HG03045 (cell line): ENCODE measurements at regions not wholly inside any gene's neighbourhood (a gene's known extent, or its start where the extent isn't known, plus 50 kb on each side); places are given as distances from the start of the nearest gene placed in this dataset.

Source experiments
- ATAC-seq: cut with Tn5 transposase; IDR thresholded peaks from one replicate; pipeline ENCODE4 v1.9.1; 2021; ENCODE audit warnings: mild to moderate bottlenecking, moderate library complexity; ENCODE audit not compliant: unreplicated experiment

GRCh38 chr16:14362774-14363371 lies 267.2 kb downstream of the PARN start:
- ATAC-seq = no peak

- ATAC-seq = no peak
Observed at GRCh38 chr16:14360326-14361037, 269.6 kb downstream of the PARN start.

GRCh38 chr16:14358697-14359305 lies 271.3 kb downstream of the PARN start:
- ATAC-seq = no peak

- ATAC-seq = no peak
Observed at GRCh38 chr16:14357328-14357727, 272.7 kb downstream of the PARN start.

DNA sequence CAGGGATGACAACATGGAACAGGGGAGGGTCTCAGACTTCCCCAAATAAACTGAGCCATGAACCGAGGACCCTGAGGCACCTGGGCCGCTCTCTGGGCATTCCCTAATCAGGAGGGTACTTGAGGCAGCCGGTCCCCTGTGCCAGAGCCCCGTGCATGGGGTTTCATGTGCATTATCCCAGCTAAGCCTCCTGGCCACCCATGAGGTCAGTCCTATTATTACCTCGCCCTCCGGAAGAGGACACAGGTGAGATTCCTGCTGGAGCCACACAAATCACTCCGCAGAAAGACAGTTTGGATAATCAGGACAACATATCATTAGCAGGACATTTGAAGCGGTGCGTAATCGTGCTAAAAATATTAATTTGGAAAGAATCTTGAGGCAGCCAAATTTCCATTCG lies 274.0 kb downstream of the PARN start:
- ATAC-seq = no peak

GRCh38 chr16:14354561-14355351 lies 275.3 kb downstream of the PARN start:
- ATAC-seq = peak; percentile 88

DNA sequence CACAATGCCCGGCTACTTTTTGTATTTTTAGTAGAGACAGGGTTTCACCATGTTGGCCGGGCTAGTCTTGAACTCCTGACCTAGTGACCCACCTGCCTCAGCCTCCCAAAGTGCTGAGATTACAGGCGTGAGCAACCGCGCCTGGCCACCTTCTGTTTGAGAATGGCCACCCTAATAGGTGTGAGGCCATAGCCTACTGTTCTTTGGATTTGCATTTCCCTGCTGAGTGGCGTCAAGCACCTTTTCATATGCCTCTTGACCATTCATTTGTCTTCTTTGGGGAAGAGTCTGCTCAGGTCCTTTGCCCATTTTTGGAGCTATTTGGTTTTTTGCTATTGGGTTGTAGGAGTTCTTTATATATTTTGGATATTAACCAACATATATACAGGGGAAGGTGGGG lies 276.7 kb downstream of the PARN start:
- no peak for ATAC-seq

DNA sequence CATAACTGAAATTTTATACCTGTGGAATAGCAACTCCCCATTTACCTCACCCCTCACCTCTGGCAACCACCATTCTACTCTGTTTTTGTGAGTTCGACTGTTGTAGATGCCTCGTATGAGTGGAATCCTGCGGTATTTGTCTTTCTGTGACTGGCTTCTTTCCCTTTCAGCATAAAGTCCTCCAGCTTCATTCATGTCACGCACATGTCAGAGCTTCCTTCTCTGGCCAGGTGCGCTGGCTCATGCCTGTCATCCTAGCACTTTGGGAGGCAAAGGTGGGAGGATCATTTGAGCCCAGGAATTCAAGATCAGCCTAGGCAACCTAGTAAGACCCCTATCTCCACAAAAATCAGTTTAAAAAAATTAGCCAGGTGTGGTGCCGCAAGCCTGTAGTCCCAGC lies 278.4 kb downstream of the PARN start:
- ATAC-seq = no peak

DNA sequence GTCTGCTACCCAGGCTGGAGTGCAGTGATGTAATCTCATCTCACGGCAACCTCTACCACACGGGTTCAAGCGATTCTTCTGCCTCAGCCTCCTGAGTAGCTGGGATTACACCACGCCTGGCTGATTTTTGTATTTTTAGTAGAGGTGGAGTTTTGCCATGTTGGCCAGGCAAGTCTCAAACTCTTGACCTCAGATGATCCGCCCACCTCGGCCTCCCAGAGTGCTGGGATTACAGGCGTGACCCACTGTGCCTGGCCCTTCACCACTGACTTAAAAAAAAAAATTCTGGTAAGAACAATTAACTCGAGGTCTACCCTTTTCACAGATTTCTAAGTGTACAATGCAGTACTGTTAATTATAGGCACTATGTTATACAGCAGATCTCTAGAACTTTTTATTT lies 279.4 kb downstream of the PARN start:
- no peak for ATAC-seq

GRCh38 chr16:14350081-14350480 lies 279.0 kb downstream of the MRTFB start:
- ATAC-seq = no peak

- no peak for ATAC-seq
Observed at GRCh38 chr16:14347706-14348105, 276.6 kb downstream of the MRTFB start.

DNA sequence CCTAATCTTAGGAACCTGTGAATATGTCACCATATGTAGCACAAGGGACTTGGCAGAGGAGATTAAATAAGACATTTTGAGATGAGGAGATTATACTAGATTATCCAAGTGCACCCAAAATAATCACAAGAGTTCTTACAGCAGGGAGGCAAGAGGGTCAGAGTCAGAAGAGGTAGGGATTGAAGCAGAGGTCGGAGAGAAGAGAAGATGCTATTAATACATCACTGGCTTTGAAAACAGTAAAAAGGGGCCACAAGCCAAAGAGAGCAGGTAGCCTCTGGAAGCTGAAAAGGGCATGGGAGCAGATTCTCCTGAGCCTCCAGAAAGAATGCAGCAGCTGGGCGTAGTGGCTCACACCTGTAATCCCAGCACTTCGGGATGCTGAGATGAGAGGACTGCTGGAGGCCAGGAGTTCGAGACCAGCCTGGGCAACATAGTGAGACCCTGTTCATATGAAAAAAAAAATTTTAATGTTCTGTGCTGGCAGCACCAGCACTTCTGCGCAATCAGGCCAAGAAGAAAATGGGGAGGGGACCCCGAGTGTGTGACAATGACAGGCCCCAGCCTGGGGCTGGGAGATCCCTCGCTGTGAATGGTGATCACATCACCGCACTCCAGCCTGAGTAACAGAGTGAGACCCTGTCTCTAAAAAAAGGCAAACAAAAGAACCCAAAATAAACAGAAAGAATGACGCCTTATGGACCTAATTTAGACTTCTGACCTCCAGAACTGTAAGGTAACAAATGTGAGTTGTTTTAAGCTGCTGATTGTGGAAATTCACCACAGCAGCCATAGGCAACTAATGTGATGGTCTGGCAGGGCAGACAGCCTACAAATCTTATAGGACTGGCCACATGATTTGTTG lies 275.4 kb downstream of the MRTFB start:
- no peak for ATAC-seq

- no peak for ATAC-seq
Observed at GRCh38 chr16:14345512-14346115, 274.5 kb downstream of the MRTFB start.

- no peak for ATAC-seq
Observed at GRCh38 chr16:14344945-14345344, 273.8 kb downstream of the MRTFB start.

DNA sequence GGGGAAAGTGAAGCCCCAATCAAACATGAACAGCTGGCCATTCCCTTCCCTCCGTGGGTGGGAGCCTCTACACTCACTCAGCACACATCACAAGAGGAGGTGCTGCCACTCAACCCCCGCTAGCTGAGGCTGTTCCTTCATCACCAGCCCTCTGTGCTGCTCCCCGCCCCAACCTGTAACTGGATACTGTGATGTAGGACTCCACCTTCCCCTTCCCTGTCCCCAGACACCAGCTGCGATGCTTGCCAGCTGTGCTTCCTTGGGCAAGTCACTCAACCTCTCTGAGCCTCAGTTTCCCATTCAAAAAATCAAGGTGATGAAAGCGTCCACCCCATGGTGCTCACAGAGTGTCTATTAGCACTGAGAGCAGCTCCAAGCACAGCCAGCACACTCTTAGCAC lies 273.2 kb downstream of the MRTFB start:
- ATAC-seq = no peak

- ATAC-seq = no peak
Observed at GRCh38 chr16:14341324-14342225, 270.5 kb downstream of the MRTFB start.

DNA sequence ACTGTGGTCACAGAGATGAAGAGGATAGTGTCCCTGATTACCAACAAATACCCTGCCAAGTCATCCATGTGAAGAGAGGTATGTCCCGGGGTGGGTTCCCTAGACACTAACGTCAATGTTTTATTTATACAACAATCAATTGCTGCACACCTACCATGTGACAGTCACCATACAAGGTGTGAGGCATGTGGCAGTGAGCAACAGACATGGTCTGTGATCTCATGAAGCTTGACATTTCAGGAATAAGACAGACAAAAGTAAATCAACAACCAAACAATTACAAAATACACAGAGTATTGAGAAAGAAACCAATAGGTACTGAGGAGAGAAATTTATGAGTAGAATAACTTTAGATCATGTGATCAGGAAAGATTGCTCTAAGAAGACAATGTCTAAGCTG lies 268.6 kb downstream of the MRTFB start:
- ATAC-seq = no peak

DNA sequence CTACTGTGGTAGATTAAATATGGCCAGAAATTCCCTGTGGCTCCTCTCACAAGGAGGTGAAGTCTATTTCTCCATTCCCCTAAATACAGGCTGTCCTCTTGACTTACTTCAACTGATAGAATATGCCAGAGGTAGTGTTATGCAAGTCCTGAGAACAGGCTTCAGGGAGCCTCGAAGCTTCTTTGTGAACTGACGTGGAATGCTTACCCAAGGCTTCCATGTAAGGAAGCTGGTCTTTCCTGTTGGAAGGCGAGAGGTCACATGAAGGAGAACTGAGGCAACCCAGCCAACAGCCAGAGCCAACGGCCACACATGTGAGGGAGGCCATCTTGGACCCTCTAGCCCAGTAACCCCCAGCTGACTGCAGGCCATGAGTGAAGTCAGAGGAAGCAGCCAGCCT lies 267.9 kb downstream of the MRTFB start:
- no peak for ATAC-seq

GRCh38 chr16:14338236-14338635 lies 267.1 kb downstream of the MRTFB start:
- no peak for ATAC-seq
